ENCODE measurements at regions not wholly inside any gene's neighbourhood (a gene's known extent, or its start where the extent isn't known, plus 50 kb on each side); places are given as distances from the start of the nearest gene placed in this dataset.
"Not testable (repeated sequence)": the region's sequence is repeated elsewhere in the genome, so short reads cannot be mapped to it uniquely, and the experiment has no call there.

GRCh38 chr1:201731592-201731991, 97.4 kb upstream of the IPO9 start:
- DNase-seq = no peak

- DNase-seq = no peak
Observed at GRCh38 chr1:201732351-201732750, 96.6 kb upstream of the IPO9 start.

- not testable (repeated sequence) for DNase-seq
Observed at GRCh38 chr1:201734221-201734620, 94.7 kb upstream of the IPO9 start.

GRCh38 chr1:201734786-201735185, 94.2 kb upstream of the IPO9 start:
- no peak for DNase-seq

- DNase-seq = no peak
Observed at GRCh38 chr1:201736707-201737320, 92.1 kb upstream of the IPO9 start.

GRCh38 chr1:201737352-201738060, 91.5 kb upstream of the IPO9 start:
- no peak for DNase-seq

- no peak for DNase-seq
Observed at GRCh38 chr1:201739080-201739479, 89.9 kb upstream of the IPO9 start.

GRCh38 chr1:201739492-201740085, 89.4 kb upstream of the IPO9 start:
- no peak for DNase-seq

GRCh38 chr1:201740086-201740541, 88.8 kb upstream of the IPO9 start:
- no peak for DNase-seq

- no peak for DNase-seq
Observed at GRCh38 chr1:201740670-201741111, 88.3 kb upstream of the IPO9 start.

GRCh38 chr1:201741763-201742342, 87.1 kb upstream of the IPO9 start:
- no peak for DNase-seq

- no peak for DNase-seq
Observed at GRCh38 chr1:201742476-201742875, 86.5 kb upstream of the IPO9 start.

GRCh38 chr1:201742955-201743805, 85.8 kb upstream of the IPO9 start:
- no peak for DNase-seq

- no peak for DNase-seq
Observed at GRCh38 chr1:201745023-201745422, 83.9 kb upstream of the IPO9 start.

GRCh38 chr1:201746156-201746555, 82.8 kb upstream of the IPO9 start:
- no peak for DNase-seq

- no peak for DNase-seq
Observed at GRCh38 chr1:201747261-201747660, 81.7 kb upstream of the IPO9 start.

- no peak for DNase-seq
Observed at GRCh38 chr1:201748335-201748734, 80.6 kb upstream of the IPO9 start.

- peak; percentile 42 for DNase-seq
Observed at GRCh38 chr1:201749059-201749690, 79.8 kb upstream of the IPO9 start.

GRCh38 chr1:201750120-201750519, 78.8 kb upstream of the IPO9 start:
- no peak for DNase-seq

GRCh38 chr1:201750934-201751333, 78.0 kb upstream of the IPO9 start:
- DNase-seq = no peak

GRCh38 chr1:201751872-201752271, 77.1 kb upstream of the IPO9 start:
- no peak for DNase-seq

- no peak for DNase-seq
Observed at GRCh38 chr1:201752333-201752732, 76.6 kb upstream of the IPO9 start.

Data from NCI-H446 treated with DMSO at 0.1 percent for 48 hours (cell line).